Type B pancreatic cell (in vitro differentiated cells): ENCODE measurements at regions not wholly inside any gene's neighbourhood (a gene's known extent, or its start where the extent isn't known, plus 50 kb on each side); places are given as distances from the start of the nearest gene placed in this dataset.

Experiments used
- DNase-seq: peaks from one replicate; pipeline ENCODE4 v3.0.0; 2021; ENCODE audit warnings: mixed read lengths; ENCODE audit not compliant: unreplicated experiment; ENCODE audit errors: extremely low spot score
- H3K27ac Mint-ChIP-seq: 2 replicates; pipeline ENCODE4 v1.8.0; 2021; ENCODE audit warnings: mild to moderate bottlenecking, mixed read lengths
- H3K27me3 Mint-ChIP-seq: 2 replicates; pipeline ENCODE4 v1.8.0; 2021; ENCODE audit warnings: mixed read lengths
- H3K36me3 Mint-ChIP-seq: 2 replicates; pipeline ENCODE4 v1.8.0; 2021; ENCODE audit warnings: mixed read lengths
- H3K4me1 Mint-ChIP-seq: one replicate; pipeline ENCODE4 v1.8.0; 2021; ENCODE audit warnings: mixed read lengths; ENCODE audit not compliant: unreplicated experiment
- H3K4me3 Mint-ChIP-seq: 2 replicates; pipeline ENCODE4 v1.8.0; 2021; ENCODE audit warnings: mild to moderate bottlenecking, mixed read lengths
- H3K9me3 Mint-ChIP-seq: 2 replicates; pipeline ENCODE4 v1.8.0; 2021; ENCODE audit warnings: mixed read lengths
- TF ChIP-seq, protein P1 (sequence below): fragments of 200-600 bp; sonication (generic); conservative IDR thresholded peaks from 2 replicates; pipeline ENCODE4 v1.5.0; 2021; ENCODE audit warnings: antibody characterized with exemption, mild to moderate bottlenecking

GRCh38 chr2:125572660-125573059, 1083.3 kb upstream of the GYPC start:
- H3K9me3 Mint-ChIP-seq, result no peaks in the 10 kb centered on the region
- peaks cover 9% of the 10 kb centered on the region for H3K4me1 Mint-ChIP-seq
- no peaks in the 10 kb centered on the region for H3K27me3 Mint-ChIP-seq
- no peak for DNase-seq
- H3K4me3 Mint-ChIP-seq, result no peak overlapping the region
- TF ChIP-seq, protein P1, sequence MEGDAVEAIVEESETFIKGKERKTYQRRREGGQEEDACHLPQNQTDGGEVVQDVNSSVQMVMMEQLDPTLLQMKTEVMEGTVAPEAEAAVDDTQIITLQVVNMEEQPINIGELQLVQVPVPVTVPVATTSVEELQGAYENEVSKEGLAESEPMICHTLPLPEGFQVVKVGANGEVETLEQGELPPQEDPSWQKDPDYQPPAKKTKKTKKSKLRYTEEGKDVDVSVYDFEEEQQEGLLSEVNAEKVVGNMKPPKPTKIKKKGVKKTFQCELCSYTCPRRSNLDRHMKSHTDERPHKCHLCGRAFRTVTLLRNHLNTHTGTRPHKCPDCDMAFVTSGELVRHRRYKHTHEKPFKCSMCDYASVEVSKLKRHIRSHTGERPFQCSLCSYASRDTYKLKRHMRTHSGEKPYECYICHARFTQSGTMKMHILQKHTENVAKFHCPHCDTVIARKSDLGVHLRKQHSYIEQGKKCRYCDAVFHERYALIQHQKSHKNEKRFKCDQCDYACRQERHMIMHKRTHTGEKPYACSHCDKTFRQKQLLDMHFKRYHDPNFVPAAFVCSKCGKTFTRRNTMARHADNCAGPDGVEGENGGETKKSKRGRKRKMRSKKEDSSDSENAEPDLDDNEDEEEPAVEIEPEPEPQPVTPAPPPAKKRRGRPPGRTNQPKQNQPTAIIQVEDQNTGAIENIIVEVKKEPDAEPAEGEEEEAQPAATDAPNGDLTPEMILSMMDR, result no peak
- H3K36me3 Mint-ChIP-seq, result no peaks in the 10 kb centered on the region
- H3K27ac Mint-ChIP-seq, result no peak overlapping the region

- Mint-ChIP-seq H3K27me3 (no peaks in the 10 kb centered on the region), H3K36me3 (no peaks in the 10 kb centered on the region), H3K27ac (no peak overlapping the region), H3K4me3 (no peak overlapping the region), H3K4me1 (peaks cover 9% of the 10 kb centered on the region), H3K9me3 (no peaks in the 10 kb centered on the region)
- TF ChIP-seq, protein P1, result no peak
- DNase-seq, result no peak
Measured at GRCh38 chr2:125573432-125573831, 1082.5 kb upstream of the GYPC start.

DNA sequence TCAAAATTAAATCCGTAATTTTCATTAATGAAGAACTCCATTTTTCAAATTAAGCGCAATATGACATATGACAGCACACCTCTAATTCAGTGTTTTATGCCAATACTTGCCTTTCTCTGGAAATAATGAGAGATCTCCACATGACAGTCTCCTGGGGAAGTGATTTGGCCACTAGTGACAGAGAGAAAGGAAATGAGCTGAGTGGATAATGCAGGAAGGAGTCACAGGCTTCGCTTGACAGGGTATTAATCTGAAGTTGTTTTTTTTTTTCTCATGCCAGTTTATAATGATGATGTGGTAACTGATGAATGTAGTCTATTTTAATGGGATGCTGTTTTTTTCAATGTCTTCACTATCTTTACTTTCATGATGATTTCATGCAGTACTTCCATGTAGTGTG, 1079.4 kb upstream of the GYPC start:
- H3K27me3 Mint-ChIP-seq, result no peaks in the 10 kb centered on the region
- no peak for DNase-seq
- H3K36me3 Mint-ChIP-seq, result no peaks in the 10 kb centered on the region
- no peak overlapping the region for H3K4me3 Mint-ChIP-seq
- TF ChIP-seq, protein P1, result no peak
- H3K4me1 Mint-ChIP-seq, result peaks cover 18% of the 10 kb centered on the region
- no peak overlapping the region for H3K27ac Mint-ChIP-seq
- H3K9me3 Mint-ChIP-seq, result no peaks in the 10 kb centered on the region

- Mint-ChIP-seq H3K9me3 (no peaks in the 10 kb centered on the region), H3K36me3 (no peaks in the 10 kb centered on the region), H3K27me3 (no peaks in the 10 kb centered on the region), H3K4me3 (no peak overlapping the region), H3K4me1 (peaks cover 28% of the 10 kb centered on the region), H3K27ac (no peak overlapping the region)
- no peak for DNase-seq
- TF ChIP-seq, protein P1, result no peak
Measured at GRCh38 chr2:125581557-125581956, 1074.4 kb upstream of the GYPC start.

DNA sequence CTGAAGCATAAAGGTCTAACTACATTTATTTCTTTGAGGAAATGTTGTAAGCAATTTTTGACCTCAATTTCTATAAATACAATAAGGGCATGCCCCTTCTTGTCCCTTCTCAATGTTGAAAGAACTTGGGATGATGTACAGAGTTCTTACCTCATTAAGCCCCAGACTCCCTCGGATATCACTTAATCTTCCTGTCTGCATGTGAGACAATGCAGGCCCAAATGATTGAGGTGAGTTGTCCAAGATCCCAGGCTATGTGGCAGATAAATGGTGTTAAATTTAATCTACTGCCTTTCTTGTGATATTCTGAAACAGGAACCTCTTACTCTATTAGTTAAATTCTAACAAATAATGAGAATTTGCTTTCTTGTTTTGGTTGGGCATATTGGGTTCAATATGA, 1073.4 kb upstream of the GYPC start:
- H3K36me3 Mint-ChIP-seq, result no peaks in the 10 kb centered on the region
- no peak overlapping the region for H3K27ac Mint-ChIP-seq
- H3K4me1 Mint-ChIP-seq, result peaks cover 24% of the 10 kb centered on the region
- no peaks in the 10 kb centered on the region for H3K9me3 Mint-ChIP-seq
- DNase-seq, result no peak
- no peaks in the 10 kb centered on the region for H3K27me3 Mint-ChIP-seq
- no peak overlapping the region for H3K4me3 Mint-ChIP-seq
- TF ChIP-seq, protein P1, result no peak

DNA sequence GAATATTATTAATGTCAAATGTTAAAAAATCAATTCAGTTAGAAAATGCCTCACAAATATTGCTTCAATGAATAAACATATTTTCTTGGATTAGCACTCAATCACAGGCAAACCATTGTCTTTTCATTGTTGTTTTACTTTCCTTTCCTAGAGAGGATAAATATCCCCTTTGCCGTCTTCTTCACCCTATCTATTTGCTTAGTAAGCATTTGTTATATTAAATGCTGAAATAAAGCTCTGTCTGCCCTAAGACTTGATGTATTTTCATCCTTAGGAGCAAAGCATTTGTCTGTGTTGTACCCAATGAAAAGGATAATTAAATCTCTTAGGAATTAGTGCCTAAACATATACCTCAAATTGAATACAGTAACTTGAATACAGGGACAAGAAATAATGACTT, 1071.2 kb upstream of the GYPC start:
- Mint-ChIP-seq H3K27me3 (no peaks in the 10 kb centered on the region), H3K4me3 (no peak overlapping the region)
- TF ChIP-seq, protein P1, result no peak

More for the DNA sequence above, 1071.2 kb upstream of the GYPC start:
- H3K27ac Mint-ChIP-seq, result no peak overlapping the region
- no peak for DNase-seq
- peaks cover 24% of the 10 kb centered on the region for H3K4me1 Mint-ChIP-seq
- H3K9me3 Mint-ChIP-seq, result peaks cover 9% of the 10 kb centered on the region
- H3K36me3 Mint-ChIP-seq, result no peaks in the 10 kb centered on the region
